22Rv1 (cell line): ENCODE measurements at regions not wholly inside any gene's neighbourhood (a gene's known extent, or its start where the extent isn't known, plus 50 kb on each side); places are given as distances from the start of the nearest gene placed in this dataset.
"Not testable (repeated sequence)": the region's sequence is repeated elsewhere in the genome, so short reads cannot be mapped to it uniquely, and the experiment has no call there.

Experiments used
- CTCF ChIP-seq: fragments of 450-650 bp; IDR thresholded peaks from 2 replicates; pipeline ENCODE4 v1.5.1; 2017; ENCODE audit warnings: mild to moderate bottlenecking
- ZFX ChIP-seq: fragments of 450-650 bp; IDR thresholded peaks from 2 replicates; pipeline ENCODE4 v1.6.1; 2017; ENCODE audit warnings: antibody characterized with exemption, borderline replicate concordance

DNA sequence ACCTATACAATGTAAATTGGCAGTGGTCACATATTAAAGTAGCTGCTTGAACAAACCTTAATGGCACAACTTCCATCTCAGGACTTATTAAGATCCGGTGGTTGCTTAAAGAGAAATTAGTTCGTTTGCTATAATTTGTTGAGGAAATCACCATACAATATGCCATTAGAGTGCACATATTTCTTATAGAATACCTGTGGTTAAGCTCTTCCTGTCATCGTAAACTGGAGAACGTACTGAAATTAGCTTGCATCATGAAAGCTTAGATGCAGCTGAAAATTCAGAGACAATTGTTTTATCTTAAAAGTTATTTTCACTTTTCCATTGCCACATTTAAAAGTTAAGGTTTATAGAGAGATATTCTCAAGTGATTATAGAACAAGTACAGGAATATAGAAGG lies 818.6 kb upstream of the ALG10B start:
- TF ChIP-seq CTCF, ZFX: not testable (repeated sequence)
